ENCODE measurements at regions not wholly inside any gene's neighbourhood (a gene's known extent, or its start where the extent isn't known, plus 50 kb on each side); places are given as distances from the start of the nearest gene placed in this dataset.

- Histone ChIP-seq H2AFZ (ENCODE audit: low read depth) (no peak overlapping the region), H3K36me3 (ENCODE audit: insufficient read depth) (no peaks in the 10 kb centered on the region), H3K4me3 (IDR thresholded peaks at IDR 0.05; ENCODE audit: insufficient read depth, low read depth, low read length) (no peak overlapping the region), H3K79me2 (ENCODE audit: insufficient read depth, low read depth) (no peaks in the 10 kb centered on the region), H3K9ac (no peak overlapping the region), H4K20me1 (ENCODE audit: insufficient read depth) (no peaks in the 10 kb centered on the region), H3K27ac (no peak overlapping the region), H3K4me1 (ENCODE audit: low read depth, poor library complexity, severe bottlenecking) (no peaks in the 10 kb centered on the region), H3K4me2 (no peak overlapping the region), H3K27me3 (ENCODE audit: insufficient read depth, low read depth) (no peaks in the 10 kb centered on the region)
- no peak for TF ChIP-seq CTCF (conservative IDR thresholded peaks at IDR 0.05; ENCODE audit: low read depth, low read length)
Measured at GRCh38 chr4:162506253-162506652, 342.5 kb upstream of the FSTL5 start.

- H3K4me3 ChIP-seq (IDR thresholded peaks at IDR 0.05; ENCODE audit: insufficient read depth, low read depth, low read length): no peak overlapping the region
- H3K9ac ChIP-seq: no peak overlapping the region
- H3K4me2 ChIP-seq: no peak overlapping the region
- TF ChIP-seq CTCF (conservative IDR thresholded peaks at IDR 0.05; ENCODE audit: low read depth, low read length): no peak
- H3K36me3 ChIP-seq (ENCODE audit: insufficient read depth): no peaks in the 10 kb centered on the region
- H3K27ac ChIP-seq: no peak overlapping the region
- H4K20me1 ChIP-seq (ENCODE audit: insufficient read depth): no peaks in the 10 kb centered on the region
- no peaks in the 10 kb centered on the region for H3K4me1 ChIP-seq (ENCODE audit: low read depth, poor library complexity, severe bottlenecking)
- no peak overlapping the region for H2AFZ ChIP-seq (ENCODE audit: low read depth)
- no peaks in the 10 kb centered on the region for H3K27me3 ChIP-seq (ENCODE audit: insufficient read depth, low read depth)
- no peaks in the 10 kb centered on the region for H3K79me2 ChIP-seq (ENCODE audit: insufficient read depth, low read depth)
Measured at GRCh38 chr4:162503868-162504267, 340.1 kb upstream of the FSTL5 start.

GRCh38 chr4:162502109-162502508 is 338.3 kb upstream of the FSTL5 start:
- no peaks in the 10 kb centered on the region for H4K20me1 ChIP-seq (ENCODE audit: insufficient read depth)
- H3K36me3 ChIP-seq (ENCODE audit: insufficient read depth): no peaks in the 10 kb centered on the region
- H3K27me3 ChIP-seq (ENCODE audit: insufficient read depth, low read depth): no peaks in the 10 kb centered on the region
- TF ChIP-seq CTCF (conservative IDR thresholded peaks at IDR 0.05; ENCODE audit: low read depth, low read length): no peak
- H3K27ac ChIP-seq: no peak overlapping the region
- H3K4me1 ChIP-seq (ENCODE audit: low read depth, poor library complexity, severe bottlenecking): no peaks in the 10 kb centered on the region
- no peak overlapping the region for H3K4me3 ChIP-seq (IDR thresholded peaks at IDR 0.05; ENCODE audit: insufficient read depth, low read depth, low read length)
- no peak overlapping the region for H2AFZ ChIP-seq (ENCODE audit: low read depth)
- no peaks in the 10 kb centered on the region for H3K79me2 ChIP-seq (ENCODE audit: insufficient read depth, low read depth)
- H3K9ac ChIP-seq: no peak overlapping the region
- no peak overlapping the region for H3K4me2 ChIP-seq

- H3K4me1 ChIP-seq (ENCODE audit: low read depth, poor library complexity, severe bottlenecking): no peaks in the 10 kb centered on the region
- TF ChIP-seq CTCF (conservative IDR thresholded peaks at IDR 0.05; ENCODE audit: low read depth, low read length): peak; percentile 50
- no peak overlapping the region for H2AFZ ChIP-seq (ENCODE audit: low read depth)
- no peaks in the 10 kb centered on the region for H3K79me2 ChIP-seq (ENCODE audit: insufficient read depth, low read depth)
- H3K27ac ChIP-seq: no peak overlapping the region
- no peak overlapping the region for H3K4me2 ChIP-seq
- no peaks in the 10 kb centered on the region for H4K20me1 ChIP-seq (ENCODE audit: insufficient read depth)
- H3K27me3 ChIP-seq (ENCODE audit: insufficient read depth, low read depth): no peaks in the 10 kb centered on the region
- no peak overlapping the region for H3K9ac ChIP-seq
- H3K4me3 ChIP-seq (IDR thresholded peaks at IDR 0.05; ENCODE audit: insufficient read depth, low read depth, low read length): no peak overlapping the region
- no peaks in the 10 kb centered on the region for H3K36me3 ChIP-seq (ENCODE audit: insufficient read depth)
Measured at GRCh38 chr4:162499478-162499877, 335.7 kb upstream of the FSTL5 start.

GRCh38 chr4:162498168-162498567 is 334.4 kb upstream of the FSTL5 start:
- no peak for TF ChIP-seq CTCF (conservative IDR thresholded peaks at IDR 0.05; ENCODE audit: low read depth, low read length)
- Histone ChIP-seq H3K4me2 (no peak overlapping the region), H3K27me3 (ENCODE audit: insufficient read depth, low read depth) (no peaks in the 10 kb centered on the region), H3K36me3 (ENCODE audit: insufficient read depth) (no peaks in the 10 kb centered on the region), H3K27ac (no peak overlapping the region), H3K9ac (no peak overlapping the region), H2AFZ (ENCODE audit: low read depth) (no peak overlapping the region), H3K79me2 (ENCODE audit: insufficient read depth, low read depth) (no peaks in the 10 kb centered on the region), H3K4me1 (ENCODE audit: low read depth, poor library complexity, severe bottlenecking) (no peaks in the 10 kb centered on the region), H3K4me3 (IDR thresholded peaks at IDR 0.05; ENCODE audit: insufficient read depth, low read depth, low read length) (no peak overlapping the region), H4K20me1 (ENCODE audit: insufficient read depth) (no peaks in the 10 kb centered on the region)
